GM20431 (cell line): ENCODE measurements at regions not wholly inside any gene's neighbourhood (a gene's known extent, or its start where the extent isn't known, plus 50 kb on each side); places are given as distances from the start of the nearest gene placed in this dataset.
"Not testable (repeated sequence)": the region's sequence is repeated elsewhere in the genome, so short reads cannot be mapped to it uniquely, and the experiment has no call there.

ENCODE experiments used
- in situ Hi-C: fragments of 300-500 bp; cut with MseI, MboI; formaldehyde crosslinking; loops from one replicate; pipeline ENCODE4 v1.15.0; 2020; ENCODE audit warnings: low sequenced_read_pairs; ENCODE audit not compliant: unreplicated experiment

- in situ Hi-C loops = no loop called here
Measured at GRCh38 chr17:14596224-14596623, 295.3 kb downstream of the HS3ST3B1 start.

GRCh38 chr17:14595656-14596055, 294.8 kb downstream of the HS3ST3B1 start:
- in situ Hi-C loops = no loop called here

GRCh38 chr17:14594690-14595089, 293.8 kb downstream of the HS3ST3B1 start:
- in situ Hi-C loops = no loop called here

GRCh38 chr17:14593956-14594355, 293.1 kb downstream of the HS3ST3B1 start:
- in situ Hi-C loops = no loop called here

GRCh38 chr17:14590459-14591250, 289.8 kb downstream of the HS3ST3B1 start:
- in situ Hi-C loops = no loop called here

GRCh38 chr17:14585099-14585498, 284.2 kb downstream of the HS3ST3B1 start:
- in situ Hi-C loops = no loop called here

GRCh38 chr17:14582996-14583395, 282.1 kb downstream of the HS3ST3B1 start:
- in situ Hi-C loops = no loop called here

GRCh38 chr17:14581186-14581830, 280.4 kb downstream of the HS3ST3B1 start:
- in situ Hi-C loops = no loop called here

- in situ Hi-C loops = no loop called here
Measured at GRCh38 chr17:14580499-14580898, 279.6 kb downstream of the HS3ST3B1 start.

GRCh38 chr17:14579716-14580115, 278.8 kb downstream of the HS3ST3B1 start:
- in situ Hi-C loops = no loop called here

GRCh38 chr17:14575471-14575953, 274.6 kb downstream of the HS3ST3B1 start:
- in situ Hi-C loops = no loop called here

- in situ Hi-C loops = not testable (repeated sequence)
Measured at GRCh38 chr17:14560325-14560724, 259.4 kb downstream of the HS3ST3B1 start.

- in situ Hi-C loops = no loop called here
Measured at GRCh38 chr17:14559264-14560119, 258.6 kb downstream of the HS3ST3B1 start.

- in situ Hi-C loops = no loop called here
Measured at GRCh38 chr17:14557480-14557879, 256.6 kb downstream of the HS3ST3B1 start.

GRCh38 chr17:14553847-14554246, 253.0 kb downstream of the HS3ST3B1 start:
- in situ Hi-C loops = no loop called here

GRCh38 chr17:14552306-14552705, 251.4 kb downstream of the HS3ST3B1 start:
- in situ Hi-C loops = no loop called here

GRCh38 chr17:14547556-14547955, 246.7 kb downstream of the HS3ST3B1 start:
- in situ Hi-C loops = no loop called here

GRCh38 chr17:14547016-14547415, 246.1 kb downstream of the HS3ST3B1 start:
- in situ Hi-C loops = no loop called here

- in situ Hi-C loops = no loop called here
Measured at GRCh38 chr17:14545156-14545906, 244.4 kb downstream of the HS3ST3B1 start.

- in situ Hi-C loops = no loop called here
Measured at GRCh38 chr17:14541714-14542113, 240.8 kb downstream of the HS3ST3B1 start.
